GM21528 (cell line): ENCODE measurements at regions not wholly inside any gene's neighbourhood (a gene's known extent, or its start where the extent isn't known, plus 50 kb on each side); places are given as distances from the start of the nearest gene placed in this dataset.
A peak's percentile ranks its signal among the peaks of the same experiment; 100 is the strongest.
"Not testable (repeated sequence)": the region's sequence is repeated elsewhere in the genome, so short reads cannot be mapped to it uniquely, and the experiment has no call there.

Experiments used
- ATAC-seq: cut with Tn5 transposase; IDR thresholded peaks from one replicate; pipeline ENCODE4 v1.9.1; 2021; ENCODE audit warnings: mild to moderate bottlenecking, moderate library complexity; ENCODE audit not compliant: unreplicated experiment, low FRiP score

- ATAC-seq = no peak
Observed at GRCh38 chr12:114616081-114616480, 67.9 kb downstream of the TBX3 start.

DNA sequence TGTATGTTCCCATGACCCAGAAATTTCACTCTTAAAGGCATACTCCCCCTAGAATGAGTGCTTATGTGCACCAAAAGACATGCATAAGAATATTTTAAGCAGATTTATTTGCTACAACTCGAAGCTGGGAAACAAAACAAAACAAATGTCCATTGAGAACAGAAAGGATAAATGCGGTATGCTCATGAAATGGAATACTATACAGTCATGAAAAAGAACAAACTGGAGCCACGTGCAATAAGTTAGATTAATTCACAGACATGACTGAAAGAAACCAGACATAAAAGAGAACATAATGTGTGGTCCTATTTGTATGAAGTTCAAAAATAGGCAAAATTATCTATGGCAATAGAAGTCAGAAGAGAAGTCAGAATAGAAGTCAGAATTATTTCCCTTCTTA is 69.9 kb downstream of the TBX3 start:
- ATAC-seq = no peak

- no peak for ATAC-seq
Observed at GRCh38 chr12:114612062-114612461, 71.9 kb downstream of the TBX3 start.

DNA sequence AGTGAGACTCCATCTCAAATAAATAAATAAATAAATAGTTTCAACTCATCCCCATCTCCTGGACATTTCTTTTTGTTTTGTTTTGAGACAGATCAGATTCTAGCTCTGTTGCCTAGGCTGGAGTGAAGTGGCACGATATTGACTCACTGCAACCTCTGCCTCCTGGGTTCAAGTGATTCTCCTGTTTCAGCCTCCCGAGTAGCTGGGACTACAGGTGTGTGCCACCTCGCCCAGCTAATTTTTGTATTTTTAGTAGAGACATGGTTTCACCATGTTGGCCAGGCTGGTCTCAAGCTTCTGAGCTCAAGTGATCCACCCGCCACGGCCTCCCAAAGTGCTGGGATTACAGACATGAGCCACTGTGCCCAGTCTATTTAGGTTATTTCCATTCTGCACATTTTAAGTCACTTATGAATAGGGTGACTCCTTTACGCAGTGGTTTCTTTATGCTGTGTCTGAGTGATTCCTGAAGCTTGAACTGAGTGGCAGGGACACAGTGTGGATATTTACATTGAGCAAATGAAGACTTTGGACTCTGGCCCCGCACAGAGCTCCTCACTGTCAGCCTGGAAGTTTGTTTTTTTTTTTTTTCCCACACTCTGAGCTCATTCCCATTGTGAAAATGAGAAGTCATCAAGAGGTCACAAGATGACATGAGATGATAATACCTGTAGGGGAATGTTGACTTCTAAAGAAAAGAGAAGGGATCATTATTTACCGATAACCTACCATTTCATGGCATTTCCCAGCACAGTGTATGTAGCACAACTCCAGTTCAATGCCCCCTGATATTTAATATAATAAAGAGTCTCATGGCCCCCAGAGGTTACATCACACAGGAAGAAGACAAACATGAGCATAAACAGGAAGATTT is 72.6 kb downstream of the TBX3 start:
- ATAC-seq = no peak

DNA sequence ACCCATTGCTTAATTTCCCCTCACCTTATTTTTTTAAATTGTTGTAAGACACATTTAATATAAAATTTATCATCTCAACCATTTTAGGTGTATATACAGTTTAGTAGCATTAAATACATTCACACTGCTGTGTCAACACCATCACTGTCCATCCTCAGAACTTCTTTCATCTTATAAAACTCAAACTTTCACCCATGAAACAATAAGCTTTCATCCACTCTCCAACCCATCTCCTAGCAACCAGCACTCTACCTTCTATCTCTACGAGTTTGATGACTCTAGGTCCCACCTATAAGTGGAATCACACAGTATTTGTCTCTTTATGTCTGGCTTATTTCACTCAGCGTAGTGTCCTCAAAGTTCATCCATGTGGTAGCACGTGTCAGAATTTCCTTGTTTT is 75.5 kb downstream of the TBX3 start:
- no peak for ATAC-seq

DNA sequence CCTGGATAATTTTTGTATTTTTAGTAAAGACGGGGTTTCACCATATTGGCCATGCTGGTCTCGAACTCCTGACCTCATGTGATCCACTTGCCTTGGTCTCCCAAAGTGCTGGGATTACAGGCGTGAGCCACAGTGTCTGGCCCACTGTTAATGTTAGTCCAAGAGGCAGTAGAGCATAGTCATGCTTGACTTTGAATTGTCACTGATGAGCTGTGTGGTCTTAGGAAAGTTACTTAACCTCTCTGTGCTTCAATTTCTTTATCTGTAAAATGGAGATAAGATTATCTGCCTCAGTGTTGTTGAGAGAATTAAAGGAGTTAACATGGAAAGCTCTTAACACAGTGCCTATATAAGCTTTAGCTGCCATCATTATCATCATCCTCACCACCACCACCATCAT is 78.1 kb downstream of the TBX3 start:
- no peak for ATAC-seq

DNA sequence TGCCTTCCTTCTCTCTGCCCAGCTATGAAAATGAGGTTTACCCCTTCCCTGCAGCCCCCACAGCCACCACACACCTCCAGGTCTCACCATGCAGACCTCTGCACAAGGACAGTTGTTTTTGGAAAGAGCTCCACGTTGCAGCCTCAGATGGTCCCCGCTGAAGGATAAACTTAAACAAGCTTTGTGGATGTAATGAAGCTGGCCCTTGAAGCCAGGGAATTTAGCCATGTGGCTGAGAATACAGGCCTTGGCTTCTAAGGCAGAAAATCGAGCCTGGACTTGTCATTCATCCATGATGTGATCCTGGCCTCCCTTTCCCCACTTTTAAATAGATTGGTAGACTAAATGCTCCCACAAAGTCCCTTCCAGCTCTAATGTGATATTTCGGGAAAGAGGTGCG is 79.4 kb downstream of the TBX3 start:
- ATAC-seq = no peak

DNA sequence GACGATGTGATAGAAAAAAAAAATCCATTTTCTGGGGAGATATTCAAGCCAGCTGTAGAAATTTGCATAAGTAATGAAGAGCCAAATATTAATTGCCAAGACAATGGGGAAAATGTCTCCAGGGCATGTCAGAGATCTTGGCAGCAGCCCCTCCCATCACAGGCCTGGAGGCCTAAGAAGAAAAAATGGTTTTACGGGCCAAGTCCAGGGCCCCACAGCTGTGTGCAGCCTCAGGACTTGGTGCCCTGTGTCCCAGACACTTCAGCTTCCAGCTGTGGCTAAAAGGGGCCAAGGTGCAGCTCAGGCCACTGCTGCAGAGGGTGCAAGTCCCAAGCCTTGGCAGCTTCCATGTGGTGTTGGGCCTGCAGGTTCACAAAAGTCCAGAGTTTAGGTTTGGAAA is 83.4 kb downstream of the TBX3 start:
- ATAC-seq = not testable (repeated sequence)

DNA sequence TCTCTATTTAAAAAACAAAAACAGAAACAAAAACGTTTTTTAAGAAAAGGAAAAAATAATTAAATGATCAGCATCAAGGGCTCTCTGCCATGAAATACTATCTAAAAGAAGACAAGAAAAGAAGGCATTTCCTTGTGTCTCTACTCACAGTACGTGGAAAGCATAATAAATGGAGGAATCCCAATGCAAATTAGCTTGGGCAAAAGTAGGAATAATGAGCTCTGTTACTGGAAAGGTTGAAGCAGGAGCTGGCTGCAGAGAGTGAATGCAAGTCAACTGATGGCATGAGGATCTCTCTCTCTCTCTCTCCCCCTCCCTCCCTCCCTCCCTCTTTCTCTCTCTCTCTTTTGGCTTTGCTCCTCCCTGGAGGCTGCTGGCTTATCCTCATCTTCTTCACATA is 85.9 kb downstream of the TBX3 start:
- ATAC-seq = no peak

DNA sequence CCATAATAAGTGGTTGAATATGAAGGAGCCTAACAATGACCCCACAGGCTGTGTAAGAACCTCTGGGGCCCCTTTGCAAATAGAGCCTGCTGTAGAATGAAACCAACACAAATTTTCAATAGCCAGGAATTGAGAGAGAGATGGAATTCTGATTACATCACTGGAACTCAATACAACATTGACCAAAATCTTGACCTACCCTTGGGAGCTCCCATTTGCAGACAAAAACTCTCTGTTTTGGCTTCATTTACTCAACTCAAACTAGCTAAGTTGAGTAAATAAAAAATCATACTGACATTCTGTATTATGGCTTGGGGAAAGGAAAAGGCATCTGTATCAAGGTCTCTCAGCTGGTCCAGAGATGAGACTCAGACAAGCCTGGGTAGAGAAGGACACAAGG is 91.0 kb downstream of the TBX3 start:
- no peak for ATAC-seq

- no peak for ATAC-seq
Observed at GRCh38 chr12:114588061-114588460, 95.9 kb downstream of the TBX3 start.

DNA sequence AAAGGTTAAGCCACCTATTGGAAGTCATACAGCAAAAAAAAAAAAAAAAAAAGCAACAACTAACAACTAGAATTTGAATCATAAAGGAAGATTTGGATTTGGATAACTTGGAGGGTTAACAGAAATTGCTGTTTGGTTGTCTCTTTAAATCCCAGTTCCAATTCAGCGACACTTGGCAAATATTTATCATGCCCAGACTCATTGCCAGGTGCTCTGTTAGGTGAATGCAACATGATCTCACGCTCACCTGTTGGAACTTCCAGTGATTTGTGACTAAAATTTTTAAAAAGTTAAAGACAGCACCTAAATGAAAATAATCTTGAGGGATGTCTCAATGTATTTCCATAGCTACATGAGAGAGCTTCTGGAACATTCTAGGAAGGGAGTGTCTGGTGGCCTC is 103.7 kb downstream of the TBX3 start:
- no peak for ATAC-seq

DNA sequence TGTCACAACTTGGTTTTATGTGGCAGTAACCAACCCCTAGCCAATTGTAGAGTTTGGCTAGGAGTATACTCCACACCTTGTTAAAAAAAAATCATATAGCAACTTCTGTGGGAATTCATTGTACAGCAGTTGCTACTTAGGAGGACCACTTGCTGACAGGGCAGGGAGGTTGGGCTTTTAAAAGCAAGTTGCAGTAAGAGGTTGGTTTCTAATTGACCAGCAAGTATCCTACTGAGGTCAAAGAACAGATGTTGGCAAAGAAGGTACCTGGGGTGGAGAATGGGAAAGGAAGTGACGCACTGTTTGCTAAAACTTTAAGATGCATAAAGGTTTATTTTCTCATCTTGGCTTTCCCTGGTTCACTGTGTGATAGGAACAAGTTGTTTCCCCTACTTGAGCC is 104.6 kb downstream of the TBX3 start:
- no peak for ATAC-seq

- ATAC-seq = no peak
Observed at GRCh38 chr12:114562654-114563053, 121.3 kb downstream of the TBX3 start.

GRCh38 chr12:114555451-114555850 is 128.5 kb downstream of the TBX3 start:
- ATAC-seq = no peak

DNA sequence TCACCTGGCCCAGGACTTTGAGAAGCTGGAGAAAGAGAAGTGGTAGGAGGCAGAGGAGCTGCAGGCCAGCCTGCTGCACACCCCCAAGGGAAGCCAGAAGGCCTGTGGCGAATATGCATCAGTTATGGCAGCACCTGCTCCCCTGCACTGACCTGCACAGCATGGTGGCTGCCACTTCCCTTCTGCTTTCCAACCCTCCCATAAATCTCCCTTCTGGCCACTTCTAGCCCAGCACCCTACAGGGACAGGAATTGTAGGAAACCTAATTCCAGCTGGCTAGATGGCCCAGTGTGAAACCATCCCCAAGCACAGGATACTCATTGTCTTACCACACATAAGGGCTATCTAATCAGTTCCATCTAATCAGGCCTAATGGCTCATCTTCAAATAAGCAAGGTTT is 136.3 kb downstream of the TBX3 start:
- no peak for ATAC-seq

DNA sequence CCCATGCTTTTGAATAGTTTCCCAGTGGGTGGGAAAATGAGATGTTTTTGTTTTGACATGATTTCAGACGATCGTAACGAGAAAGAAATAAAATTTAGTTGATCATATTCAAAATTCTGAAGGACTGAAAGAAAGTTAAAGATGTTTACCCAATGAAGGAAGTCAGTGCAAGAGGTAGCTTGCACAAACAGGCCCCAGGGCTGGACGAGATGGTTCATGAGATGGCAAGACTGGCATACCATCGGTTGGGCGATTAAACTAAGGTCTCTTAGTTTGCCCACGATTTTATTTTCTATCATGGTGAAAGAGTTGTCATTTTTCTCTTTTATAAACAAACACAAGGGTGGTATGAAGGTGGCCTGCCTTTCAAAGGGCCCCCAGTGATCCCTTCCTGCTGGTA is 124.5 kb upstream of the TBX5 start:
- ATAC-seq = no peak

- ATAC-seq = no peak
Observed at GRCh38 chr12:114529966-114530365, 124.0 kb upstream of the TBX5 start.

DNA sequence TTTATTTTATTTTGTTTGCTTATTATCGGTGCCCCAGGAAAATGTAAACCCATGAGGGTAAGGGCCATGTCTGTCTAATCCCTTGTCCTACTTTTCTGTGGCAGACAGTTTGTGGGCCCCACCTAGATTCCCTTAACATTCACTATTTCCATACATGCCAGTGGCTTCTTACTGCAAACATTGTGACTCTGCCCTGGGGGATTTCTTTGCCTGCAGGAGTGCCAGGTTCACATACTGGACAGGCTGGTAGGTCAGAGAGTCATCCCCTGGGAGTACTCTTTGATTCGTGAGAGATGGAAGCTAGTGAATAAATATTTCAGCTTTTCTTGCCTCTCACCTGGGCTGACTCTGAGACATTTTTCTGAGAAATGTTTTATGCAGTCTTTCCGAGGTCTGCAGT is 122.8 kb upstream of the TBX5 start:
- no peak for ATAC-seq

GRCh38 chr12:114521160-114521559 is 115.2 kb upstream of the TBX5 start:
- ATAC-seq = not testable (repeated sequence)

DNA sequence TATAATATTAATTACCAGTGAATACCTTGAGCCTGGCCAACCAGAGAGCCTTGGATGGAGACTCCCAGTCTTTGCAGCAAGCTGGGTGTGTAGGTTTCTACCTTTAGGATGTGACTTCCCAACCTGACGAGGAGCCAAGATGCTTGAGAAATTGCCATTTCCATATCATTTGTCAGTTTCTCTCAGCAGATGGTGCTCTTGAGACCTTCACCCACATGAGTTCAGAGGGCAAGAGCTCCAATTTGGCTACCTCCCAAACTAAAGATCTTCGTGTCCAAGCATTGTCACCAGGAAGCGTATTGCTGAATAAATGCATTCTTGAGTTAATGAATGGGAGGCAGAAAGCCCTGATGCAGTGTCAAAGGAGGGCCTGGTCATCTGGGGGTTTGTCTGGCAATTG is 106.4 kb upstream of the TBX5 start:
- no peak for ATAC-seq

DNA sequence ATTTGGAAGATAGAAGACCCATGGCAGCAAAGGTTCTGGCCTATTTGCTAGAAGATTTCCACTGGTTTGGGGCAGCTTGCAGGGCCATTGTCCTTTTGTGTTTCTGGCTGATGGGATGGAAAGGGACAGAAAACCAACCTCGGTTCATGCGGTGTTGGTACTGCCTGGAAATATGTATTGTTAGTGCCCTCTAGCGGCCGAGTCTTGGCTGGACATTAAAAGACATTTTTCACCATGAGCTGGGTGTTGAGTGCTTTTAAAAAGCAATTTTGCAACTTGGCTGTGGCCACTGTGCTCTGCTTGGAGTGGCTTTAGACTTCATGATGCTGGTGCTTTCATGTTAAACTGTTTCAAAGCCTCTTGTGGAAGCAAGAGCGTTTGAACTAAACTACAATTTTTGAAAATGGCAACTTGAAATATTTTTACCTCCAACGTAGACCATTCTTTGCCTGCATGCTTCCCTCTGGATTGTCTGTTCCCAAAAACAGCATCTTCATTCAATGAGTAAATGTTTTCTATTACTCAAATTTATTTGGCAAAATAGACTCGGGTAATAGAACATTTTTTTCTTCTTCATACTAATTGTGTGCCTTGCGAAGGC is 102.7 kb upstream of the TBX5 start:
- ATAC-seq = peak; percentile 70
